HepG2 (cell line): ENCODE measurements at regions not wholly inside any gene's neighbourhood (a gene's known extent, or its start where the extent isn't known, plus 50 kb on each side); places are given as distances from the start of the nearest gene placed in this dataset.

ENCODE experiments used
- ATAC-seq: fragments of 200-7000 bp; cut with Tn5 transposase; 3 replicates; pipeline ENCODE4 v1.9.1; 2020; ENCODE audit warnings: mild to moderate bottlenecking, moderate library complexity
- BruUV-seq: library from RNA; stranded (reverse); fragments of 400-500 nt; replicated peaks from 2 replicates; lab custom pipeline; 2021; lab: Mats Ljungman, UMichigan
- CTCF ChIA-PET: fragments of 300-600 bp; formaldehyde crosslinking; extraction: SDS; loops from one replicate; lab custom pipeline; 2021; ENCODE audit warnings: low total read pairs, inconsistent platforms, low intra/inter-chr PET ratio; lab: Yijun Ruan, JAX
- POLR2A ChIA-PET: fragments of 350-600 bp; sonication (Branson Sonifier 250); formaldehyde crosslinking; loops from one replicate; lab custom pipeline; 2020; ENCODE audit warnings: antibody characterized with exemption, inconsistent platforms; lab: Yijun Ruan, JAX
- DNase-seq: peaks from one replicate; pipeline ENCODE4 v3.0.0-alpha.2; 2015; ENCODE audit warnings: low spot score
- FAIRE-seq: peaks from 3 replicates; lab custom pipeline; 2011; peaks lifted over from hg19 to GRCh38; lab: Jason Lieb, UNC
- H2AFZ ChIP-seq: one replicate; pipeline ENCODE4 v1.6.1; 2011; ENCODE audit warnings: low read length, inconsistent platforms
- H3K27ac ChIP-seq: fragments of 300-600 bp; 3 replicates; pipeline ENCODE4 v1.8.0; 2011; ENCODE audit warnings: mixed run types, mild to moderate bottlenecking, mixed read lengths, low read length, inconsistent platforms; ENCODE audit not compliant: insufficient read depth; ENCODE audit errors: extremely low read length
- H3K27me3 ChIP-seq, 2 experiments: fragments of 200-600 bp in 1 of 2; 2 replicates in 1 of 2; 3 replicates in 1 of 2; pipeline versions ENCODE4 v1.6.0 to v1.8.0; 2011; ENCODE audit warnings: low read length in 2 of 2, mild to moderate bottlenecking in 2 of 2, moderate library complexity in 2 of 2, inconsistent platforms in 1 of 2; ENCODE audit not compliant: insufficient read depth in 2 of 2, control insufficient read depth in 1 of 2
- H3K36me3 ChIP-seq, 2 experiments: fragments of 200-600 bp in 1 of 2; replicated peaks in 1 of 2; 2 replicates in 1 of 2; 3 replicates in 1 of 2; pipeline versions ENCODE4 v1.5.1 to v1.8.0; 2011; ENCODE audit warnings: low read length in 2 of 2, inconsistent platforms in 1 of 2; ENCODE audit not compliant: insufficient read depth in 2 of 2, control insufficient read depth in 1 of 2
- H3K4me1 ChIP-seq: 2 replicates; pipeline ENCODE4 v1.5.1; 2012; ENCODE audit warnings: low read length, inconsistent platforms; ENCODE audit not compliant: insufficient read depth
- H3K4me2 ChIP-seq: 2 replicates; pipeline ENCODE4 v1.6.0; 2011; ENCODE audit warnings: low read depth, low read length, inconsistent platforms
- H3K4me3 ChIP-seq, 3 experiments: fragments of 200-600 bp in 1 of 3; sonication (generic), shearing (Covaris generic) in 1 of 3; replicated peaks in 1 of 3; 2 replicates each; pipeline ENCODE4 v1.5.1; 2011 to 2016; ENCODE audit warnings: low read length in 3 of 3, inconsistent platforms in 2 of 3, low read depth in 2 of 3, mild to moderate bottlenecking in 2 of 3, control low read depth in 1 of 3, mixed read lengths in 1 of 3; ENCODE audit not compliant: insufficient read depth in 1 of 3
- H3K79me2 ChIP-seq: one replicate; pipeline ENCODE4 v1.6.1; 2011; ENCODE audit warnings: low read length, inconsistent platforms; ENCODE audit not compliant: insufficient read depth
- H3K9ac ChIP-seq: 2 replicates; pipeline ENCODE4 v1.6.0; 2011; ENCODE audit warnings: mild to moderate bottlenecking, low read depth, low read length, inconsistent platforms; ENCODE audit not compliant: insufficient read depth
- H3K9me3 ChIP-seq: 2 replicates; pipeline ENCODE4 v1.5.1; 2012; ENCODE audit warnings: mild to moderate bottlenecking, low read length
- H4K20me1 ChIP-seq: 2 replicates; pipeline ENCODE4 v1.6.0; 2011; ENCODE audit warnings: inconsistent platforms, mild to moderate bottlenecking, low read length, moderate library complexity; ENCODE audit not compliant: insufficient read depth
- FOSL1 ChIP-seq: sonication (generic); formaldehyde crosslinking; IDR thresholded peaks from 2 replicates; pipeline ENCODE4 v1.9.0; 2021; ENCODE audit warnings: missing genetic modification reagents, borderline replicate concordance
- FOXA1 ChIP-seq, 2 experiments: fragments of 450-650 bp in 1 of 2; sonication (generic) in 1 of 2; formaldehyde crosslinking in 1 of 2; IDR thresholded peaks; 2 replicates each; pipeline versions ENCODE4 v1.4.0 to v1.6.1; 2016 to 2020; ENCODE audit warnings: missing genetic modification reagents in 1 of 2
- GLI4 ChIP-seq: sonication (generic); formaldehyde crosslinking; IDR thresholded peaks from 2 replicates; pipeline ENCODE4 v1.5.1; 2020; ENCODE audit warnings: missing genetic modification reagents, mild to moderate bottlenecking, moderate library complexity, borderline replicate concordance
- HDAC6 ChIP-seq: fragments of 200-600 bp; sonication (generic); IDR thresholded peaks from 2 replicates; pipeline ENCODE4 v1.7.0; 2017; ENCODE audit warnings: mild to moderate bottlenecking, antibody characterized with exemption, low read length, low read depth
- KAT7 ChIP-seq: IDR thresholded peaks from 2 replicates; pipeline ENCODE4 v1.6.1; 2018; ENCODE audit warnings: borderline replicate concordance, missing compliant biosample characterization
- KDM2A ChIP-seq: sonication (generic); formaldehyde crosslinking; IDR thresholded peaks from 2 replicates; pipeline ENCODE4 v1.4.0; 2020; ENCODE audit warnings: low read depth, missing genetic modification reagents, borderline replicate concordance
- PAX8 ChIP-seq: sonication (generic); formaldehyde crosslinking; IDR thresholded peaks from 2 replicates; pipeline ENCODE4 v1.8.0; 2022; ENCODE audit warnings: mild to moderate bottlenecking, missing genetic modification reagents, borderline replicate concordance
- PHF8 ChIP-seq: sonication (generic); formaldehyde crosslinking; IDR thresholded peaks from 2 replicates; pipeline ENCODE4 v1.5.0; 2020; ENCODE audit warnings: missing genetic modification reagents
- PLRG1 ChIP-seq: fragments of 450-650 bp; conservative IDR thresholded peaks from 2 replicates; pipeline ENCODE4 v1.6.1; 2016
- THYN1 ChIP-seq: sonication (generic); formaldehyde crosslinking; IDR thresholded peaks from 2 replicates; pipeline ENCODE4 v1.8.1; 2023; ENCODE audit warnings: low read depth, mild to moderate bottlenecking, moderate library complexity, missing genetic modification reagents, borderline replicate concordance
- WIZ ChIP-seq: sonication (generic); formaldehyde crosslinking; IDR thresholded peaks from 2 replicates; pipeline ENCODE4 v1.5.1; 2020; ENCODE audit warnings: mild to moderate bottlenecking, missing genetic modification reagents
- ZNF101 ChIP-seq: sonication (generic); formaldehyde crosslinking; IDR thresholded peaks from 2 replicates; pipeline ENCODE4 v1.4.0; 2020; ENCODE audit warnings: mild to moderate bottlenecking, low read depth, missing genetic modification reagents, borderline replicate concordance
- ZNF253 ChIP-seq: sonication (generic); formaldehyde crosslinking; IDR thresholded peaks from 2 replicates; pipeline ENCODE4 v1.8.0; 2022; ENCODE audit warnings: mild to moderate bottlenecking, missing genetic modification reagents, borderline replicate concordance
- ZSCAN25 ChIP-seq: sonication (generic); formaldehyde crosslinking; IDR thresholded peaks from 2 replicates; pipeline ENCODE4 v1.8.0; 2022; ENCODE audit warnings: mild to moderate bottlenecking, missing genetic modification reagents
- WGBS: methylation state at CpG from one replicate; pipeline ENCODE4 v1.1.6; 2017; ENCODE audit warnings: low lambda C conversion rate; 5-methylcytosine and 5-hydroxymethylcytosine counted together
- in situ Hi-C: cut with HindIII; loops from 2 replicates; pipeline ENCODE4 v1.10.0; 2017; ENCODE audit warnings: low pct_unique_long_range_greater_than_20kb; ENCODE audit not compliant: extremely low pct_ligation_motif_present
- intact Hi-C: fragments of 100-400 bp; cut with micrococcal nuclease; formaldehyde crosslinking; loops from one replicate; pipeline ENCODE4 v1.10.0; 2022; ENCODE audit not compliant: unreplicated experiment
- TF ChIP-seq, protein P1 (sequence below): IDR thresholded peaks from 2 replicates; pipeline ENCODE4 v1.6.1; 2016; ENCODE audit warnings: low read depth, missing genetic modification reagents, missing compliant biosample characterization

DNA sequence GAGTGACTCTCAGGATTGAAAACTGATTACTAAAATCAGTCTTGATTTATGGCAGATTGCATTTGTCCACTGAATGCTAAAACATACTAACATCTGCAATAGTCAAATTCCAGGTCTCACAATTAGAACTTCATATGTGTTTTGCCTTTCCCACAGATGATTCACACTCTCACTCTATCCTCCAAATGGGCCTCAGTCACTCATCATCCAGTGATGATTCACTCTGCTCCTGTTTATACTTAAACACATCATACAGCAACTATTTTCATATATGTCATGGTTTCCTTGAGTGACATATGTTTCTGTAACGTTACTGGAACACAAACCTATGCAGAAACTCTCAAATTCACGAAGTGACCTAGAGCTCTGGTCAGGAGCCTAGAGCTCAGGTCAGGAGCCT, 512.9 kb downstream of the HINT1 start:
- in situ Hi-C loops: no loop called here
- no peaks in the 10 kb centered on the region for H3K9me3 ChIP-seq
- H3K27ac ChIP-seq: no peak overlapping the region
- no peak overlapping the region for H2AFZ ChIP-seq
- CTCF ChIA-PET: no interaction called here
- TF ChIP-seq ZNF253 (no peak), GLI4 (CRISPR knock-in tag) (no peak)
- H3K36me3 ChIP-seq: no peaks in the 10 kb centered on the region
- no peak overlapping the region for H3K4me3 ChIP-seq
- no TSS peak for BruUV-seq
- WGBS: 0% methylated on average over 2 of the region's 2 CpGs
- DNase-seq (no peak), ATAC-seq (no peak), FAIRE-seq (no peak)
- POLR2A ChIA-PET: no interaction called here
- intact Hi-C loops: no loop called here
- no peaks in the 10 kb centered on the region for H3K4me1 ChIP-seq
- no peak overlapping the region for H3K9ac ChIP-seq
- no peaks in the 10 kb centered on the region for H4K20me1 ChIP-seq
- H3K4me2 ChIP-seq: no peak overlapping the region
- H3K27me3 ChIP-seq: no peaks in the 10 kb centered on the region
- H3K79me2 ChIP-seq: no peaks in the 10 kb centered on the region

DNA sequence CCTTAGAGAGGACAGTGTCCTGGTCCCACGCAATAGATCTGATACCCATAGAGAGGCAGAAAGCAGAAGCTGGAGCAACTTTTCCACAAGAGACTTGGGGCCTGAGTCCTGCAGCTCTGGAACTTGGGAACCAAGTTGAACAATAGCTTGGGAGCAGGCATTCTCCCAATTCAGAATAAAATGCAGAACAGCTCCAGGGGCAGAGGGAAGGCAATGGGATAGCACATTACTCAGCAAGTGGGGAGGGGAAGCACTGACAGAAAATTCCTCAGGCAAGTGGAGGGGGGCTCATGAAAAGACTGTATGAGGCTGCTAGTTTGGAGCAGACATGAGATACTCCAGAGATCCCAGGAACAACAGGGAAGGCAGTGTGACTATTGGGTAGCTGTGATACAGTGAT, 513.6 kb downstream of the HINT1 start:
- no peaks in the 10 kb centered on the region for H4K20me1 ChIP-seq
- no peak overlapping the region for H3K9ac ChIP-seq
- WGBS: 0% methylated on average over 1 of the region's 1 CpG
- ChIA-PET CTCF (no interaction called here), POLR2A (no interaction called here)
- no TSS peak for BruUV-seq
- no peaks in the 10 kb centered on the region for H3K27me3 ChIP-seq
- DNase-seq (no peak), ATAC-seq (no peak), FAIRE-seq (no peak)
- H3K36me3 ChIP-seq: no peaks in the 10 kb centered on the region
- no peaks in the 10 kb centered on the region for H3K4me1 ChIP-seq
- no peaks in the 10 kb centered on the region for H3K79me2 ChIP-seq
- H2AFZ ChIP-seq: no peak overlapping the region
- H3K4me2 ChIP-seq: no peak overlapping the region
- intact Hi-C loops (no loop called here), in situ Hi-C loops (no loop called here)
- no peaks in the 10 kb centered on the region for H3K9me3 ChIP-seq
- no peak overlapping the region for H3K4me3 ChIP-seq
- no peak overlapping the region for H3K27ac ChIP-seq
- no peak for TF ChIP-seq FOXA1 (IDR thresholded peaks at IDR 0.05)
- no peak for TF ChIP-seq FOXA1 (CRISPR knock-in tag; IDR thresholded peaks at IDR 0.05)
- no peak for TF ChIP-seq ZNF101 (CRISPR knock-in tag)
- TF ChIP-seq HDAC6: no peak
- TF ChIP-seq ZSCAN25: no peak
- no peak for TF ChIP-seq PLRG1
- no peak for TF ChIP-seq PAX8 (CRISPR knock-in tag)
- TF ChIP-seq, protein P1, sequence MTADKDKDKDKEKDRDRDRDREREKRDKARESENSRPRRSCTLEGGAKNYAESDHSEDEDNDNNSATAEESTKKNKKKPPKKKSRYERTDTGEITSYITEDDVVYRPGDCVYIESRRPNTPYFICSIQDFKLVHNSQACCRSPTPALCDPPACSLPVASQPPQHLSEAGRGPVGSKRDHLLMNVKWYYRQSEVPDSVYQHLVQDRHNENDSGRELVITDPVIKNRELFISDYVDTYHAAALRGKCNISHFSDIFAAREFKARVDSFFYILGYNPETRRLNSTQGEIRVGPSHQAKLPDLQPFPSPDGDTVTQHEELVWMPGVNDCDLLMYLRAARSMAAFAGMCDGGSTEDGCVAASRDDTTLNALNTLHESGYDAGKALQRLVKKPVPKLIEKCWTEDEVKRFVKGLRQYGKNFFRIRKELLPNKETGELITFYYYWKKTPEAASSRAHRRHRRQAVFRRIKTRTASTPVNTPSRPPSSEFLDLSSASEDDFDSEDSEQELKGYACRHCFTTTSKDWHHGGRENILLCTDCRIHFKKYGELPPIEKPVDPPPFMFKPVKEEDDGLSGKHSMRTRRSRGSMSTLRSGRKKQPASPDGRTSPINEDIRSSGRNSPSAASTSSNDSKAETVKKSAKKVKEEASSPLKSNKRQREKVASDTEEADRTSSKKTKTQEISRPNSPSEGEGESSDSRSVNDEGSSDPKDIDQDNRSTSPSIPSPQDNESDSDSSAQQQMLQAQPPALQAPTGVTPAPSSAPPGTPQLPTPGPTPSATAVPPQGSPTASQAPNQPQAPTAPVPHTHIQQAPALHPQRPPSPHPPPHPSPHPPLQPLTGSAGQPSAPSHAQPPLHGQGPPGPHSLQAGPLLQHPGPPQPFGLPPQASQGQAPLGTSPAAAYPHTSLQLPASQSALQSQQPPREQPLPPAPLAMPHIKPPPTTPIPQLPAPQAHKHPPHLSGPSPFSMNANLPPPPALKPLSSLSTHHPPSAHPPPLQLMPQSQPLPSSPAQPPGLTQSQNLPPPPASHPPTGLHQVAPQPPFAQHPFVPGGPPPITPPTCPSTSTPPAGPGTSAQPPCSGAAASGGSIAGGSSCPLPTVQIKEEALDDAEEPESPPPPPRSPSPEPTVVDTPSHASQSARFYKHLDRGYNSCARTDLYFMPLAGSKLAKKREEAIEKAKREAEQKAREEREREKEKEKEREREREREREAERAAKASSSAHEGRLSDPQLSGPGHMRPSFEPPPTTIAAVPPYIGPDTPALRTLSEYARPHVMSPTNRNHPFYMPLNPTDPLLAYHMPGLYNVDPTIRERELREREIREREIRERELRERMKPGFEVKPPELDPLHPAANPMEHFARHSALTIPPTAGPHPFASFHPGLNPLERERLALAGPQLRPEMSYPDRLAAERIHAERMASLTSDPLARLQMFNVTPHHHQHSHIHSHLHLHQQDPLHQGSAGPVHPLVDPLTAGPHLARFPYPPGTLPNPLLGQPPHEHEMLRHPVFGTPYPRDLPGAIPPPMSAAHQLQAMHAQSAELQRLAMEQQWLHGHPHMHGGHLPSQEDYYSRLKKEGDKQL (CRISPR knock-in tag): no peak
- no peak for TF ChIP-seq PHF8 (CRISPR knock-in tag)
- no peak for TF ChIP-seq FOSL1
- no peak for TF ChIP-seq THYN1 (CRISPR knock-in tag)
- no peak for TF ChIP-seq KAT7 (CRISPR knock-in tag)
- no peak for TF ChIP-seq KDM2A (CRISPR knock-in tag)
- no peak for TF ChIP-seq WIZ (CRISPR knock-in tag)
